Sigmoid colon (tissue), 4 donors: ENCODE measurements at regions not wholly inside any gene's neighbourhood (a gene's known extent, or its start where the extent isn't known, plus 50 kb on each side); places are given as distances from the start of the nearest gene placed in this dataset.

Source experiments
- EP300 ChIP-seq, 4 donors: sonication (generic); formaldehyde crosslinking; IDR thresholded peaks; one replicate each; pipeline ENCODE4 v1.6.1; 2017; ENCODE audit warnings: antibody characterized with exemption in 4 of 4
- POLR2A ChIP-seq, 2 donors: fragments of 450-650 bp; IDR thresholded peaks; one replicate each; pipeline ENCODE4 v1.6.1; 2016; ENCODE audit warnings: antibody characterized with exemption in 2 of 2, mild to moderate bottlenecking in 2 of 2, moderate library complexity in 2 of 2
- POLR2AphosphoS5 ChIP-seq, 4 donors: sonication (generic); formaldehyde crosslinking; IDR thresholded peaks; one replicate each; pipeline ENCODE4 v1.6.1; 2017; ENCODE audit warnings: antibody characterized with exemption in 4 of 4
- TF ChIP-seq, protein P1 (sequence below), 4 experiments: fragments of 450-650 bp in 3 of 4; fragments of 200-600 bp in 1 of 4; IDR thresholded peaks; one replicate each; pipeline ENCODE4 v1.5.1; 2016 to 2019; ENCODE audit warnings: antibody characterized with exemption in 4 of 4, mild to moderate bottlenecking in 3 of 4, moderate library complexity in 2 of 4

GRCh38 chr18:46294318-46294717 lies 190.1 kb downstream of the HAUS1 start:
- TF ChIP-seq EP300 (IDR thresholded peaks at IDR 0.05) (no peak), POLR2A (IDR thresholded peaks at IDR 0.05) (no peak), POLR2AphosphoS5 (IDR thresholded peaks at IDR 0.05) (no peak)
- TF ChIP-seq, protein P1, sequence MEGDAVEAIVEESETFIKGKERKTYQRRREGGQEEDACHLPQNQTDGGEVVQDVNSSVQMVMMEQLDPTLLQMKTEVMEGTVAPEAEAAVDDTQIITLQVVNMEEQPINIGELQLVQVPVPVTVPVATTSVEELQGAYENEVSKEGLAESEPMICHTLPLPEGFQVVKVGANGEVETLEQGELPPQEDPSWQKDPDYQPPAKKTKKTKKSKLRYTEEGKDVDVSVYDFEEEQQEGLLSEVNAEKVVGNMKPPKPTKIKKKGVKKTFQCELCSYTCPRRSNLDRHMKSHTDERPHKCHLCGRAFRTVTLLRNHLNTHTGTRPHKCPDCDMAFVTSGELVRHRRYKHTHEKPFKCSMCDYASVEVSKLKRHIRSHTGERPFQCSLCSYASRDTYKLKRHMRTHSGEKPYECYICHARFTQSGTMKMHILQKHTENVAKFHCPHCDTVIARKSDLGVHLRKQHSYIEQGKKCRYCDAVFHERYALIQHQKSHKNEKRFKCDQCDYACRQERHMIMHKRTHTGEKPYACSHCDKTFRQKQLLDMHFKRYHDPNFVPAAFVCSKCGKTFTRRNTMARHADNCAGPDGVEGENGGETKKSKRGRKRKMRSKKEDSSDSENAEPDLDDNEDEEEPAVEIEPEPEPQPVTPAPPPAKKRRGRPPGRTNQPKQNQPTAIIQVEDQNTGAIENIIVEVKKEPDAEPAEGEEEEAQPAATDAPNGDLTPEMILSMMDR (IDR thresholded peaks at IDR 0.05), result no peak
